GM21360 (cell line): ENCODE measurements at regions not wholly inside any gene's neighbourhood (a gene's known extent, or its start where the extent isn't known, plus 50 kb on each side); places are given as distances from the start of the nearest gene placed in this dataset.

Source experiments
- ATAC-seq: cut with Tn5 transposase; IDR thresholded peaks from one replicate; pipeline ENCODE4 v1.9.1; 2021; ENCODE audit warnings: mild to moderate bottlenecking, moderate library complexity; ENCODE audit not compliant: unreplicated experiment

- no peak for ATAC-seq
Measured at GRCh38 chr3:20353286-20353685, 167.3 kb upstream of the SGO1 start.

- ATAC-seq = no peak
Measured at GRCh38 chr3:20352546-20353179, 166.7 kb upstream of the SGO1 start.

GRCh38 chr3:20350449-20350848 lies 164.4 kb upstream of the SGO1 start:
- no peak for ATAC-seq

- no peak for ATAC-seq
Measured at GRCh38 chr3:20346916-20347315, 160.9 kb upstream of the SGO1 start.

- no peak for ATAC-seq
Measured at GRCh38 chr3:20346369-20346768, 160.4 kb upstream of the SGO1 start.

GRCh38 chr3:20344400-20344959 lies 158.5 kb upstream of the SGO1 start:
- ATAC-seq = no peak

- no peak for ATAC-seq
Measured at GRCh38 chr3:20343790-20344189, 157.8 kb upstream of the SGO1 start.

GRCh38 chr3:20340324-20340928 lies 154.4 kb upstream of the SGO1 start:
- ATAC-seq = peak; percentile 88

GRCh38 chr3:20336572-20336971 lies 150.6 kb upstream of the SGO1 start:
- ATAC-seq = no peak

GRCh38 chr3:20334842-20335241 lies 148.8 kb upstream of the SGO1 start:
- no peak for ATAC-seq

GRCh38 chr3:20327889-20328288 lies 141.9 kb upstream of the SGO1 start:
- ATAC-seq = no peak

GRCh38 chr3:20326541-20326940 lies 140.5 kb upstream of the SGO1 start:
- ATAC-seq = no peak

- peak; percentile 4 for ATAC-seq
Measured at GRCh38 chr3:20325563-20325962, 139.6 kb upstream of the SGO1 start.

GRCh38 chr3:20324664-20325478 lies 138.9 kb upstream of the SGO1 start:
- peak; percentile 99 for ATAC-seq

GRCh38 chr3:20323307-20323927 lies 137.4 kb upstream of the SGO1 start:
- no peak for ATAC-seq

- ATAC-seq = no peak
Measured at GRCh38 chr3:20322085-20322484, 136.1 kb upstream of the SGO1 start.

GRCh38 chr3:20321391-20322047 lies 135.5 kb upstream of the SGO1 start:
- ATAC-seq = no peak

GRCh38 chr3:20320489-20320888 lies 134.5 kb upstream of the SGO1 start:
- no peak for ATAC-seq

- ATAC-seq = no peak
Measured at GRCh38 chr3:20319551-20319950, 133.5 kb upstream of the SGO1 start.

- no peak for ATAC-seq
Measured at GRCh38 chr3:20317616-20318015, 131.6 kb upstream of the SGO1 start.

- no peak for ATAC-seq
Measured at GRCh38 chr3:20316238-20316637, 130.2 kb upstream of the SGO1 start.
